Breast epithelium (tissue), 3 donors: ENCODE measurements at regions not wholly inside any gene's neighbourhood (a gene's known extent, or its start where the extent isn't known, plus 50 kb on each side); places are given as distances from the start of the nearest gene placed in this dataset.
A peak's percentile ranks its signal among the peaks of the same experiment; 100 is the strongest.

Experiments
- CTCF ChIP-seq, 3 donors: fragments of 450-650 bp; IDR thresholded peaks; one replicate each; pipeline ENCODE4 v1.5.1; 2016 to 2017; ENCODE audit warnings: antibody characterized with exemption in 3 of 3, mild to moderate bottlenecking in 3 of 3, moderate library complexity in 3 of 3
- POLR2A ChIP-seq: fragments of 450-650 bp; IDR thresholded peaks from one replicate; pipeline ENCODE4 v1.6.1; 2016; ENCODE audit warnings: antibody characterized with exemption, mild to moderate bottlenecking, moderate library complexity
- POLR2AphosphoS5 ChIP-seq, 3 donors: sonication (generic); formaldehyde crosslinking; IDR thresholded peaks; one replicate each; pipeline ENCODE4 v1.6.1; 2017; ENCODE audit warnings: antibody characterized with exemption in 3 of 3

- TF ChIP-seq CTCF (IDR thresholded peaks at IDR 0.05), result peak; percentile 44 to 71 (median 69)
- TF ChIP-seq POLR2A, result no peak
- no peak for TF ChIP-seq POLR2AphosphoS5 (IDR thresholded peaks at IDR 0.05)
Observed at GRCh38 chr3:176939022-176939817, 258.1 kb downstream of the TBL1XR1 start.
